ENCODE measurements at regions not wholly inside any gene's neighbourhood (a gene's known extent, or its start where the extent isn't known, plus 50 kb on each side); places are given as distances from the start of the nearest gene placed in this dataset.

- TF ChIP-seq CTCF (IDR thresholded peaks at IDR 0.05) (no peak), POLR2A (IDR thresholded peaks at IDR 0.05) (no peak)
Observed at GRCh38 chr20:11849976-11850670, 67.6 kb upstream of the BTBD3 start.

Data from Peyer's patch (tissue), 4 donors.